ENCODE measurements at regions not wholly inside any gene's neighbourhood (a gene's known extent, or its start where the extent isn't known, plus 50 kb on each side); places are given as distances from the start of the nearest gene placed in this dataset.
"Not testable (repeated sequence)": the region's sequence is repeated elsewhere in the genome, so short reads cannot be mapped to it uniquely, and the experiment has no call there.

DNA sequence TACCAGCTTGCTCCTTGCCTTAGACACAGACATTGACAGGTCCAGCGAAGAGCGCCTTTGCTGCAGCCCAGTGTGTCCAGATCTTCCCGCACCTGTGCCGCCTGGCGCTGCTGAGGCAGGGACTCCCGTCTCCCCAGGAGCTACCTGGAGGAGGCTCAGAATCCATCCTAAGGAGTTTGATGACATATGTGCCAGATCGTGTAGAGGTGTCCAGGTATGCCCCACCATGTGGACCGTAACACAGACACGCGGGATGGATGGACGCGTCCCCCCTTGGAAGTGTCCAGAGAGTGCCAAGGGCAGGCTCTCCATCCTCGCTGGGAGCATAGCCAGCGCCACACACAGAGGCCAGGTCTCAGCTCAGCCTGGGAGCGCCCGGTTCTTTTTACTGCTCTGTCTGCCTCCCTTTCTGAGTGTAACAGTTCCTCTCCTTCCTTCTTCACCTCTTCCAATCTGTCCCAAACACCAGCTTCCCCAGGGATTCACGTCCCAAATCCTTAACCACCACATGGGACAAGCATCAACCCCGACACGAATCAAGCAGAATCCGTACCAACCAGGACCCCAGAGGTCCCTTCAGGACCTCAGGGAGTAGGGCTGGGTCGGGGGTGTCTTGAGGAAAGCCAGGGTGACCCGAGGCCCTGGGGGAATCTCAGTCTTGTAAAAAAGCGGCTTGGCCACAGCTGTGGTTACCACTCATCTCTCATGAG is 126.7 kb downstream of the GOLGA8T start:
- TF ChIP-seq, protein P1, sequence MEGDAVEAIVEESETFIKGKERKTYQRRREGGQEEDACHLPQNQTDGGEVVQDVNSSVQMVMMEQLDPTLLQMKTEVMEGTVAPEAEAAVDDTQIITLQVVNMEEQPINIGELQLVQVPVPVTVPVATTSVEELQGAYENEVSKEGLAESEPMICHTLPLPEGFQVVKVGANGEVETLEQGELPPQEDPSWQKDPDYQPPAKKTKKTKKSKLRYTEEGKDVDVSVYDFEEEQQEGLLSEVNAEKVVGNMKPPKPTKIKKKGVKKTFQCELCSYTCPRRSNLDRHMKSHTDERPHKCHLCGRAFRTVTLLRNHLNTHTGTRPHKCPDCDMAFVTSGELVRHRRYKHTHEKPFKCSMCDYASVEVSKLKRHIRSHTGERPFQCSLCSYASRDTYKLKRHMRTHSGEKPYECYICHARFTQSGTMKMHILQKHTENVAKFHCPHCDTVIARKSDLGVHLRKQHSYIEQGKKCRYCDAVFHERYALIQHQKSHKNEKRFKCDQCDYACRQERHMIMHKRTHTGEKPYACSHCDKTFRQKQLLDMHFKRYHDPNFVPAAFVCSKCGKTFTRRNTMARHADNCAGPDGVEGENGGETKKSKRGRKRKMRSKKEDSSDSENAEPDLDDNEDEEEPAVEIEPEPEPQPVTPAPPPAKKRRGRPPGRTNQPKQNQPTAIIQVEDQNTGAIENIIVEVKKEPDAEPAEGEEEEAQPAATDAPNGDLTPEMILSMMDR (conservative IDR thresholded peaks at IDR 0.05; ENCODE audit: low read depth, low read length), result not testable (repeated sequence)
- not testable (repeated sequence) for TF ChIP-seq EZH2 (IDR thresholded peaks at IDR 0.05; ENCODE audit: borderline replicate concordance, low read depth, low read length, poor library complexity, severe bottlenecking)

Data from A673 (cell line).